ENCODE measurements at regions not wholly inside any gene's neighbourhood (a gene's known extent, or its start where the extent isn't known, plus 50 kb on each side); places are given as distances from the start of the nearest gene placed in this dataset.
"Not testable (repeated sequence)": the region's sequence is repeated elsewhere in the genome, so short reads cannot be mapped to it uniquely, and the experiment has no call there.

- Histone ChIP-seq H3K9me1 (ENCODE audit: control insufficient read depth, extremely low read depth, insufficient read depth, low read length) (no peaks in the 10 kb centered on the region), H3K9ac (ENCODE audit: control insufficient read depth, extremely low read depth, insufficient read depth, low read length) (no peak overlapping the region), H3K9me3 (ENCODE audit: control insufficient read depth, low read depth, low read length) (no peaks in the 10 kb centered on the region), H3K4me1 (ENCODE audit: control insufficient read depth, extremely low read depth, insufficient read depth, low read length) (no peaks in the 10 kb centered on the region), H4K20me1 (ENCODE audit: control insufficient read depth, extremely low read depth, insufficient read depth, low read length) (no peaks in the 10 kb centered on the region), H2AFZ (ENCODE audit: control insufficient read depth, low read length) (no peak overlapping the region), H3K4me3 (ENCODE audit: control insufficient read depth in 2 of 3, extremely low read depth in 1 of 3, insufficient read depth in 2 of 3, low read depth in 1 of 3, low read length in 3 of 3) (no peak overlapping the region), H3K27ac (ENCODE audit: control insufficient read depth, insufficient read depth, low read length) (no peak overlapping the region), H3K36me3 (ENCODE audit: control insufficient read depth in 2 of 2, extremely low read depth in 1 of 2, insufficient read depth in 2 of 2, low read length in 2 of 2) (no peaks in the 10 kb centered on the region), H3K27me3 (ENCODE audit: control insufficient read depth, extremely low read depth, insufficient read depth, low read length) (no peaks in the 10 kb centered on the region), H3K79me2 (ENCODE audit: control insufficient read depth, insufficient read depth, low read length) (no peaks in the 10 kb centered on the region), H3K4me2 (ENCODE audit: control insufficient read depth, extremely low read depth, insufficient read depth, low read depth, low read length) (no peak overlapping the region)
- no peak for DNase-seq (ENCODE audit: low read depth, low spot score)
- TF ChIP-seq CTCF (optimal IDR thresholded peaks at IDR 0.05 in 1 of 3, IDR thresholded peaks at IDR 0.05 in 1 of 3, conservative IDR thresholded peaks at IDR 0.05 in 1 of 3; ENCODE audit: extremely low read depth in 1 of 3, insufficient read depth in 2 of 3, low read length in 3 of 3): no peak
- TF ChIP-seq EZH2 (IDR thresholded peaks at IDR 0.05; ENCODE audit: low read length): no peak
- dilution Hi-C loops (cut with MboI; ENCODE audit: extremely low pct_ligation_motif_present, low sequenced_read_pairs): no loop called here
- FAIRE-seq: no peak
These were observed 104.6 kb downstream of the MTX3 start for GRCh38 chr5:79886456-79886855.

- H3K27me3 ChIP-seq (ENCODE audit: control insufficient read depth, extremely low read depth, insufficient read depth, low read length); H3K4me1 ChIP-seq (ENCODE audit: control insufficient read depth, extremely low read depth, insufficient read depth, low read length); dilution Hi-C loops (cut with MboI; ENCODE audit: extremely low pct_ligation_motif_present, low sequenced_read_pairs); H3K9me3 ChIP-seq (ENCODE audit: control insufficient read depth, low read depth, low read length); H3K79me2 ChIP-seq (ENCODE audit: control insufficient read depth, insufficient read depth, low read length); H4K20me1 ChIP-seq (ENCODE audit: control insufficient read depth, extremely low read depth, insufficient read depth, low read length); H2AFZ ChIP-seq (ENCODE audit: control insufficient read depth, low read length); H3K36me3 ChIP-seq (ENCODE audit: control insufficient read depth in 2 of 2, extremely low read depth in 1 of 2, insufficient read depth in 2 of 2, low read length in 2 of 2); H3K27ac ChIP-seq (ENCODE audit: control insufficient read depth, insufficient read depth, low read length); H3K9ac ChIP-seq (ENCODE audit: control insufficient read depth, extremely low read depth, insufficient read depth, low read length); H3K9me1 ChIP-seq (ENCODE audit: control insufficient read depth, extremely low read depth, insufficient read depth, low read length); DNase-seq (ENCODE audit: low read depth, low spot score); H3K4me3 ChIP-seq (ENCODE audit: control insufficient read depth in 2 of 3, extremely low read depth in 1 of 3, insufficient read depth in 2 of 3, low read depth in 1 of 3, low read length in 3 of 3); H3K4me2 ChIP-seq (ENCODE audit: control insufficient read depth, extremely low read depth, insufficient read depth, low read depth, low read length): not testable (repeated sequence)
- peak; percentile 26 for FAIRE-seq
These were observed 111.2 kb downstream of the MTX3 start for GRCh38 chr5:79879880-79880279.

GRCh38 chr5:79878721-79879336 lies 112.2 kb downstream of the MTX3 start:
- peaks cover 6% of the 10 kb centered on the region for H3K27me3 ChIP-seq (ENCODE audit: control insufficient read depth, extremely low read depth, insufficient read depth, low read length)
- no peaks in the 10 kb centered on the region for H3K9me1 ChIP-seq (ENCODE audit: control insufficient read depth, extremely low read depth, insufficient read depth, low read length)
- no peaks in the 10 kb centered on the region for H3K9me3 ChIP-seq (ENCODE audit: control insufficient read depth, low read depth, low read length)
- no peak overlapping the region for H2AFZ ChIP-seq (ENCODE audit: control insufficient read depth, low read length)
- H3K4me1 ChIP-seq (ENCODE audit: control insufficient read depth, extremely low read depth, insufficient read depth, low read length): no peaks in the 10 kb centered on the region
- H3K4me3 ChIP-seq (ENCODE audit: control insufficient read depth in 2 of 3, extremely low read depth in 1 of 3, insufficient read depth in 2 of 3, low read depth in 1 of 3, low read length in 3 of 3): no peak overlapping the region
- H3K36me3 ChIP-seq (ENCODE audit: control insufficient read depth in 2 of 2, extremely low read depth in 1 of 2, insufficient read depth in 2 of 2, low read length in 2 of 2): no peaks in the 10 kb centered on the region
- H3K79me2 ChIP-seq (ENCODE audit: control insufficient read depth, insufficient read depth, low read length): no peaks in the 10 kb centered on the region
- no peak overlapping the region for H3K4me2 ChIP-seq (ENCODE audit: control insufficient read depth, extremely low read depth, insufficient read depth, low read depth, low read length)
- H3K9ac ChIP-seq (ENCODE audit: control insufficient read depth, extremely low read depth, insufficient read depth, low read length): no peak overlapping the region
- no peaks in the 10 kb centered on the region for H4K20me1 ChIP-seq (ENCODE audit: control insufficient read depth, extremely low read depth, insufficient read depth, low read length)
- TF ChIP-seq CTCF (optimal IDR thresholded peaks at IDR 0.05 in 1 of 3, IDR thresholded peaks at IDR 0.05 in 1 of 3, conservative IDR thresholded peaks at IDR 0.05 in 1 of 3; ENCODE audit: extremely low read depth in 1 of 3, insufficient read depth in 2 of 3, low read length in 3 of 3) (peak; percentile 53 to 61 (median 61)), EZH2 (IDR thresholded peaks at IDR 0.05; ENCODE audit: low read length) (no peak)
- no peak for FAIRE-seq
- dilution Hi-C loops (cut with MboI; ENCODE audit: extremely low pct_ligation_motif_present, low sequenced_read_pairs): no loop called here
- DNase-seq (ENCODE audit: low read depth, low spot score): no peak
- no peak overlapping the region for H3K27ac ChIP-seq (ENCODE audit: control insufficient read depth, insufficient read depth, low read length)

Data from keratinocyte (primary cell).